Keratinocyte (primary cell): ENCODE measurements at regions not wholly inside any gene's neighbourhood (a gene's known extent, or its start where the extent isn't known, plus 50 kb on each side); places are given as distances from the start of the nearest gene placed in this dataset.
"Not testable (repeated sequence)": the region's sequence is repeated elsewhere in the genome, so short reads cannot be mapped to it uniquely, and the experiment has no call there.

ENCODE experiments used
- DNase-seq: peaks from one replicate; pipeline ENCODE4 v3.0.0-alpha.2; 2011; ENCODE audit warnings: low read depth, missing footprints, low spot score
- FAIRE-seq: peaks from 2 replicates; lab custom pipeline; 2011; peaks lifted over from hg19 to GRCh38; lab: Jason Lieb, UNC
- H2AFZ ChIP-seq: 2 replicates; pipeline ENCODE4 v1.6.0; 2012; ENCODE audit warnings: low read length, control low read depth, inconsistent platforms; ENCODE audit not compliant: control insufficient read depth
- H3K27ac ChIP-seq: 2 replicates; pipeline ENCODE4 v1.5.1; 2011; ENCODE audit warnings: low read length; ENCODE audit not compliant: control insufficient read depth, insufficient read depth
- H3K27me3 ChIP-seq: 3 replicates; pipeline ENCODE4 v1.6.0; 2011; ENCODE audit warnings: low read length; ENCODE audit not compliant: control insufficient read depth, insufficient read depth; ENCODE audit errors: extremely low read depth
- H3K36me3 ChIP-seq, 2 experiments: 2 replicates in 1 of 2; 3 replicates in 1 of 2; pipeline ENCODE4 v1.5.1; 2011; ENCODE audit warnings: low read length in 2 of 2, mild to moderate bottlenecking in 1 of 2; ENCODE audit not compliant: control insufficient read depth in 2 of 2, insufficient read depth in 2 of 2; ENCODE audit errors: extremely low read depth in 1 of 2
- H3K4me1 ChIP-seq: 3 replicates; pipeline ENCODE4 v1.5.1; 2011; ENCODE audit warnings: low read length; ENCODE audit not compliant: control insufficient read depth, insufficient read depth; ENCODE audit errors: extremely low read depth
- H3K4me2 ChIP-seq: 3 replicates; pipeline ENCODE4 v1.6.0; 2011; ENCODE audit warnings: low read depth, low read length; ENCODE audit not compliant: control insufficient read depth, insufficient read depth; ENCODE audit errors: extremely low read depth
- H3K4me3 ChIP-seq, 3 experiments: fragments of 200-600 bp in 1 of 3; sonication (generic) in 1 of 3; 2 replicates in 2 of 3; 3 replicates in 1 of 3; pipeline ENCODE4 v1.5.1; 2011 to 2016; ENCODE audit warnings: low read length in 3 of 3, mild to moderate bottlenecking in 3 of 3, control low read depth in 2 of 3, inconsistent platforms in 1 of 3, low read depth in 1 of 3, mixed read lengths in 1 of 3, mixed run types in 1 of 3, moderate library complexity in 1 of 3; ENCODE audit not compliant: control insufficient read depth in 2 of 3, insufficient read depth in 2 of 3; ENCODE audit errors: extremely low read depth in 1 of 3
- H3K79me2 ChIP-seq: 2 replicates; pipeline ENCODE4 v1.6.0; 2012; ENCODE audit warnings: low read length; ENCODE audit not compliant: control insufficient read depth, insufficient read depth
- H3K9ac ChIP-seq: 3 replicates; pipeline ENCODE4 v1.6.0; 2011; ENCODE audit warnings: low read length; ENCODE audit not compliant: control insufficient read depth, insufficient read depth; ENCODE audit errors: extremely low read depth
- H3K9me1 ChIP-seq: 3 replicates; pipeline ENCODE4 v1.6.0; 2011; ENCODE audit warnings: low read length; ENCODE audit not compliant: control insufficient read depth, insufficient read depth; ENCODE audit errors: extremely low read depth
- H3K9me3 ChIP-seq: 2 replicates; pipeline ENCODE4 v1.5.1; 2012; ENCODE audit warnings: low read depth, low read length; ENCODE audit not compliant: control insufficient read depth
- H4K20me1 ChIP-seq: 3 replicates; pipeline ENCODE4 v1.6.0; 2011; ENCODE audit warnings: low read length; ENCODE audit not compliant: control insufficient read depth, insufficient read depth; ENCODE audit errors: extremely low read depth
- CTCF ChIP-seq, 3 experiments: IDR thresholded peaks in 1 of 3; conservative IDR thresholded peaks in 1 of 3; optimal IDR thresholded peaks in 1 of 3; 2 replicates in 2 of 3; 3 replicates in 1 of 3; pipeline versions ENCODE3 to v1.5.1; 2011; ENCODE audit warnings: low read length in 3 of 3, mild to moderate bottlenecking in 3 of 3, moderate library complexity in 2 of 3, control low read depth in 1 of 3, inconsistent platforms in 1 of 3; ENCODE audit not compliant: insufficient read depth in 2 of 3; ENCODE audit errors: extremely low read depth in 1 of 3
- EZH2 ChIP-seq: IDR thresholded peaks from one replicate; pipeline ENCODE4 v1.6.1; 2012; ENCODE audit warnings: inconsistent platforms, mild to moderate bottlenecking, low read length, moderate library complexity
- dilution Hi-C: fragments of 300-500 bp; cut with MboI; formaldehyde crosslinking; loops from one replicate; pipeline ENCODE4 v1.7.0; 2020; ENCODE audit warnings: low sequenced_read_pairs; ENCODE audit not compliant: extremely low pct_ligation_motif_present

DNA sequence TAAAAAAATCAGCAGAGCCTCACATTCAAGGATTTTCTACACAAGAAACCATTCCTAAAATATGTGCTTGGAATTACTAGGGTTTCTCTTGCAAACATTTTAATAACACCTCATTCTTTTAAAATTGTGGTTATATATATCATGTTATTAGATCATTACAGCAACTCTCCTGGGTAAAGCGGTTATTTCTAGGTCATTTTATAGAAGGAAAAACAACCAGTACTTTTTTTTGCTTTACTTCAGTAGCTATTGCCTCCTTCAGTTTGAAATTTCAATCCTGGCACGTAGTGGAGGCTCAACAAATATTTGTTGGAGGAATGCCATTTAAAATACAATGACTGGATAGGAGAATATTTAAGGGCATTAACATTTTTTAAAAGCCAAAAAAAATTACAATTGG is 220.6 kb downstream of the CDRT15L2 start:
- no peak for FAIRE-seq
- DNase-seq = no peak
- H3K9me1 ChIP-seq = no peaks in the 10 kb centered on the region
- H2AFZ ChIP-seq = no peak overlapping the region
- no peaks in the 10 kb centered on the region for H3K4me1 ChIP-seq
- no peaks in the 10 kb centered on the region for H3K36me3 ChIP-seq
- no peaks in the 10 kb centered on the region for H3K27me3 ChIP-seq
- H4K20me1 ChIP-seq = no peaks in the 10 kb centered on the region
- no peak overlapping the region for H3K4me3 ChIP-seq
- no peak overlapping the region for H3K9ac ChIP-seq
- H3K79me2 ChIP-seq = no peaks in the 10 kb centered on the region
- no peaks in the 10 kb centered on the region for H3K9me3 ChIP-seq
- TF ChIP-seq CTCF (optimal IDR thresholded peaks at IDR 0.05 in 1 of 3, IDR thresholded peaks at IDR 0.05 in 1 of 3, conservative IDR thresholded peaks at IDR 0.05 in 1 of 3; ENCODE audit: extremely low read depth in 1 of 3, insufficient read depth in 2 of 3, low read length in 3 of 3) (no peak), EZH2 (no peak)
- H3K27ac ChIP-seq = no peak overlapping the region
- dilution Hi-C loops = no loop called here
- H3K4me2 ChIP-seq = no peak overlapping the region

DNA sequence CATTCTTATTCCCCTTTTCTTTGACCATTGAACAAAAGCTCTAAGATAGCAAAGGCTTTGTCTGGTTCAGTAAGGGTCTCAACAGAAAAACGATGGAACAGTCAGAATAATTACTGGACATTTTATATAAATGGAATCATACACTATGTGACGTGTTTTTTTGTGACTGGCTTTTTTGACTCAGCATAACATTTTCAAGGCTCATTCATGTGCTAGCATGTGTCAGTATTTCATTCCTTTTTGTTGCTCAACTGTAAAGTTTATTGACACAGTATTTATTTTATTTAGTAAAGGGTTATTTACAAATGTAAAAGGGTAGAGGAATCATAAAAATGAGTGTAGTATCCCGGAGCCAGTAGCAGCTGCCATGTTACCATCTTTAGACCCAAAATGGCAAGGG is 226.2 kb downstream of the CDRT15L2 start:
- DNase-seq (no peak), FAIRE-seq (no peak)
- Histone ChIP-seq H3K4me1 (no peaks in the 10 kb centered on the region), H3K9ac (no peak overlapping the region), H3K36me3 (no peaks in the 10 kb centered on the region), H3K9me3 (no peaks in the 10 kb centered on the region), H3K27ac (no peak overlapping the region), H3K4me2 (no peak overlapping the region), H2AFZ (no peak overlapping the region), H4K20me1 (no peaks in the 10 kb centered on the region), H3K9me1 (no peaks in the 10 kb centered on the region), H3K27me3 (no peaks in the 10 kb centered on the region), H3K79me2 (no peaks in the 10 kb centered on the region), H3K4me3 (no peak overlapping the region)
- TF ChIP-seq CTCF (optimal IDR thresholded peaks at IDR 0.05 in 1 of 3, IDR thresholded peaks at IDR 0.05 in 1 of 3, conservative IDR thresholded peaks at IDR 0.05 in 1 of 3; ENCODE audit: extremely low read depth in 1 of 3, insufficient read depth in 2 of 3, low read length in 3 of 3) (no peak), EZH2 (no peak)
- dilution Hi-C loops = no loop called here

DNA sequence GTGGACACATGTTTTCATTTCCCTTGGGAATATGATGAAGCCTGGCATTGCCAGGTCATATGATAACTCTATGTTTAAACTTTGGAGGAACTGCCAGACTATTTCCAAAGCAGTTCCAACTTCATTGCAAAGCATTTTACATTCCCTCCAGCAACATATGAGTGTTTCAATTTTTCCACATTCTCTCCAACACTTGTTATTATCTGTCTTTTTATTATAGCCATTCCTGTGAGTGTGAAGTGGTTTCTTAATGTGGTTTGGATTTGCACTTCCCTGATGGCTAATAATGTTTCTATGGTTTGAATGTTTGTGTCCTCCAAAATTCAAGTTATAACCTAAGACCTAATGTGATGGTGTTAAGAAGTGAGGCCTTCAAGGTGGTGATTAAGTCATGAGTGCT is 228.0 kb downstream of the CDRT15L2 start:
- H3K36me3 ChIP-seq, H3K9me1 ChIP-seq, H3K27me3 ChIP-seq, FAIRE-seq, H3K4me3 ChIP-seq, dilution Hi-C loops, H3K4me1 ChIP-seq, H3K79me2 ChIP-seq, H2AFZ ChIP-seq, H3K9me3 ChIP-seq, H3K4me2 ChIP-seq, H3K27ac ChIP-seq, H3K9ac ChIP-seq, DNase-seq, H4K20me1 ChIP-seq: not testable (repeated sequence)

DNA sequence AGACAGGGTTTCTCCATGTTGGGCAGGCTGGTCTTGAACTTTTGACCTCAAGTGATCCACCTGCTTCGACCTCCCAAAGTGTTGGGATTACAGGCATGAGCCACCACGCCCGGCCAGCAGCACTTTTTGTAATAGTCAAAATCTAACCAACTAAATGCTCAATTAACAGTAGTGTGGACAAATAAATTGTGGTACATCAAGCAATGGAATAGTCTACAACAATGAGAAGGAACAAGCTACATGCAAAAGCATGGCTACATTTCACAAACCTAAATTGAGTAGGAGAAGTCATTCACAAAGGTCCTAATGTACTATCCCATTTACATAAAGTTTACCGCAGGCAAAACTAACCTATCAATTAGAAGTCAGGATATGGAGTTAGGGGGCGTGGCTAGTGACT is 227.4 kb downstream of the USP22 start:
- H4K20me1 ChIP-seq, H2AFZ ChIP-seq, H3K36me3 ChIP-seq, dilution Hi-C loops, H3K4me2 ChIP-seq, H3K79me2 ChIP-seq, H3K9ac ChIP-seq, H3K27me3 ChIP-seq, H3K9me1 ChIP-seq, H3K4me1 ChIP-seq, FAIRE-seq, DNase-seq, H3K9me3 ChIP-seq, H3K4me3 ChIP-seq, H3K27ac ChIP-seq: not testable (repeated sequence)
